H1 (cell line): ENCODE measurements at regions not wholly inside any gene's neighbourhood (a gene's known extent, or its start where the extent isn't known, plus 50 kb on each side); places are given as distances from the start of the nearest gene placed in this dataset.

Source experiments
- CTCF ChIA-PET: fragments of 300-600 bp; sonication (Branson Sonifier 250); formaldehyde crosslinking; loops from one replicate; lab custom pipeline; 2021; ENCODE audit not compliant: partially characterized antibody; lab: Charles Lee
- POLR2A ChIA-PET: fragments of 300-600 bp; sonication (Branson Sonifier 250); formaldehyde crosslinking; loops from one replicate; lab custom pipeline; 2021; ENCODE audit warnings: inconsistent platforms; ENCODE audit not compliant: partially characterized antibody; lab: Charles Lee
- DNase-seq, 2 experiments: peaks; one replicate each; pipeline versions ENCODE4 v3.0.0 to v3.0.0-alpha.2; 2010 to 2022; ENCODE audit warnings: low spot score in 2 of 2, low read depth in 1 of 2, mixed read lengths in 1 of 2
- FAIRE-seq: peaks from 2 replicates; lab custom pipeline; 2011; peaks lifted over from hg19 to GRCh38; lab: Jason Lieb, UNC
- H2AFZ ChIP-seq: 2 replicates; pipeline ENCODE4 v1.8.1; 2012; ENCODE audit warnings: low read length, inconsistent platforms
- H2AK5ac ChIP-seq: 2 replicates; pipeline ENCODE4 v1.6.1; 2013; ENCODE audit warnings: low read depth, low read length
- H2BK120ac ChIP-seq: replicated peaks from 2 replicates; pipeline ENCODE3; 2013; ENCODE audit warnings: low read depth, low read length, inconsistent platforms
- H2BK12ac ChIP-seq: 2 replicates; pipeline ENCODE4 v1.6.1; 2013; ENCODE audit warnings: low read depth, low read length
- H2BK15ac ChIP-seq: 2 replicates; pipeline ENCODE4 v1.6.1; 2013; ENCODE audit warnings: low read length
- H2BK20ac ChIP-seq: 2 replicates; pipeline ENCODE4 v1.6.1; 2013; ENCODE audit warnings: low read length
- H2BK5ac ChIP-seq: 2 replicates; pipeline ENCODE4 v1.6.1; 2013; ENCODE audit warnings: low read depth, low read length
- H3K14ac ChIP-seq: 2 replicates; pipeline ENCODE4 v1.6.1; 2013; ENCODE audit warnings: inconsistent platforms; ENCODE audit not compliant: insufficient read length
- H3K18ac ChIP-seq: 2 replicates; pipeline ENCODE4 v1.6.1; 2013; ENCODE audit warnings: low read length; ENCODE audit errors: extremely low read depth
- H3K23ac ChIP-seq: 2 replicates; pipeline ENCODE4 v1.6.1; 2013; ENCODE audit warnings: inconsistent platforms; ENCODE audit not compliant: insufficient read length
- H3K23me2 ChIP-seq: 2 replicates; pipeline ENCODE4 v1.6.1; 2013; ENCODE audit warnings: low read depth, low read length
- H3K27ac ChIP-seq: 2 replicates; pipeline ENCODE4 v1.6.1; 2011; ENCODE audit warnings: low read depth, low read length, inconsistent platforms
- H3K27me3 ChIP-seq, 4 experiments: replicated peaks in 1 of 4; 1 replicate in 1 of 4; 2 replicates in 3 of 4; pipeline versions ENCODE4 v1.6.1 to v1.8.1; 2011 to 2013; ENCODE audit warnings: low read length in 3 of 4, mild to moderate bottlenecking in 3 of 4, inconsistent platforms in 2 of 4, mixed read lengths in 2 of 4, moderate library complexity in 1 of 4; ENCODE audit not compliant: control insufficient read depth in 3 of 4, insufficient read depth in 3 of 4; ENCODE audit errors: extremely low read depth in 1 of 4
- H3K36me3 ChIP-seq, 4 experiments: 2 replicates each; pipeline versions ENCODE4 v1.6.1 to v1.8.1; 2011 to 2013; ENCODE audit warnings: mild to moderate bottlenecking in 4 of 4, low read length in 3 of 4, moderate library complexity in 2 of 4, control low read depth in 1 of 4, inconsistent platforms in 1 of 4; ENCODE audit not compliant: insufficient read depth in 4 of 4, control insufficient read depth in 2 of 4
- H3K4ac ChIP-seq: replicated peaks from 2 replicates; pipeline ENCODE3; 2013; ENCODE audit warnings: low read length, low read depth, mixed read lengths, inconsistent platforms; ENCODE audit not compliant: insufficient read length
- H3K4me1 ChIP-seq, 4 experiments: replicated peaks in 1 of 4; 1 replicate in 1 of 4; 2 replicates in 3 of 4; pipeline versions ENCODE4 v1.6.1 to v1.8.1; 2011 to 2013; ENCODE audit warnings: low read length in 3 of 4, inconsistent platforms in 2 of 4, mixed read lengths in 1 of 4; ENCODE audit not compliant: insufficient read depth in 4 of 4, control insufficient read depth in 3 of 4
- H3K4me2 ChIP-seq, 2 experiments: 2 replicates each; pipeline versions ENCODE4 v1.6.1 to v1.8.1; 2011 to 2013; ENCODE audit warnings: low read depth in 2 of 2, low read length in 2 of 2, control low read depth in 1 of 2, inconsistent platforms in 1 of 2, mild to moderate bottlenecking in 1 of 2; ENCODE audit not compliant: insufficient read depth in 1 of 2
- H3K4me3 ChIP-seq, 4 experiments: fragments of 200-600, 300-600 bp in 1 of 4; sonication (generic), shearing (Covaris generic), sonication (Bioruptor Twin) in 1 of 4; 2 replicates each; pipeline versions ENCODE4 v1.5.1 to v1.8.1; 2011 to 2016; ENCODE audit warnings: low read length in 4 of 4, low read depth in 3 of 4, control low read depth in 2 of 4, inconsistent platforms in 2 of 4, mild to moderate bottlenecking in 2 of 4, mixed read lengths in 1 of 4, moderate library complexity in 1 of 4; ENCODE audit not compliant: insufficient read depth in 2 of 4; ENCODE audit errors: extremely low read depth in 1 of 4
- H3K56ac ChIP-seq: replicated peaks from 2 replicates; pipeline ENCODE3; 2013; ENCODE audit warnings: low read depth, mild to moderate bottlenecking, mixed read lengths, low read length, inconsistent platforms; ENCODE audit not compliant: insufficient read length
- H3K79me1 ChIP-seq: 2 replicates; pipeline ENCODE4 v1.6.1; 2013; ENCODE audit warnings: low read depth, low read length, control low read depth
- H3K79me2 ChIP-seq, 2 experiments: 2 replicates each; pipeline versions ENCODE4 v1.6.1 to v1.8.1; 2012 to 2013; ENCODE audit warnings: low read length in 2 of 2, mild to moderate bottlenecking in 2 of 2, inconsistent platforms in 1 of 2; ENCODE audit not compliant: insufficient read depth in 2 of 2, control insufficient read depth in 1 of 2
- H3K9ac ChIP-seq, 4 experiments: replicated peaks in 1 of 4; 1 replicate in 1 of 4; 2 replicates in 3 of 4; pipeline versions ENCODE4 v1.6.1 to v1.8.1; 2011 to 2013; ENCODE audit warnings: low read depth in 3 of 4, low read length in 3 of 4, control low read depth in 2 of 4, mild to moderate bottlenecking in 2 of 4, moderate library complexity in 2 of 4, inconsistent platforms in 1 of 4; ENCODE audit errors: extremely low read depth in 1 of 4
- H3K9me3 ChIP-seq, 2 experiments: 2 replicates each; pipeline versions ENCODE4 v1.6.1 to v1.8.1; 2012 to 2013; ENCODE audit warnings: mild to moderate bottlenecking in 2 of 2, moderate library complexity in 2 of 2, control low read depth in 1 of 2, inconsistent platforms in 1 of 2, low read depth in 1 of 2, low read length in 1 of 2, mixed read lengths in 1 of 2; ENCODE audit not compliant: insufficient read depth in 2 of 2
- H4K20me1 ChIP-seq, 2 experiments: replicated peaks in 1 of 2; 2 replicates each; pipeline versions ENCODE3 to v1.8.1; 2011 to 2013; ENCODE audit warnings: inconsistent platforms in 2 of 2, low read length in 2 of 2, mild to moderate bottlenecking in 1 of 2; ENCODE audit not compliant: insufficient read depth in 2 of 2, control insufficient read depth in 1 of 2
- H4K5ac ChIP-seq: 2 replicates; pipeline ENCODE4 v1.6.1; 2013; ENCODE audit warnings: low read length, low read depth, mixed read lengths, inconsistent platforms; ENCODE audit not compliant: insufficient read length
- H4K8ac ChIP-seq: 2 replicates; pipeline ENCODE4 v1.8.0; 2013; ENCODE audit warnings: mild to moderate bottlenecking, moderate library complexity, low read length, inconsistent platforms; ENCODE audit not compliant: insufficient read depth; ENCODE audit errors: extremely low read depth
- H4K91ac ChIP-seq: replicated peaks from 2 replicates; pipeline ENCODE3; 2013; ENCODE audit warnings: low read length, mixed read lengths, inconsistent platforms; ENCODE audit not compliant: insufficient read length
- BRCA1 ChIP-seq: IDR thresholded peaks from 2 replicates; pipeline ENCODE4 v1.6.1; 2012; ENCODE audit warnings: low read depth, low read length, improper control_type of control experiment
- FOSL1 ChIP-seq: IDR thresholded peaks from 2 replicates; pipeline ENCODE4 v1.6.1; 2011; ENCODE audit warnings: mild to moderate bottlenecking, low read depth, low read length, moderate library complexity; ENCODE audit not compliant: insufficient read depth
- GABPA ChIP-seq: IDR thresholded peaks from 2 replicates; pipeline ENCODE4 v1.6.1; 2011; ENCODE audit warnings: mild to moderate bottlenecking, low read length, moderate library complexity, borderline replicate concordance; ENCODE audit not compliant: insufficient read depth
- RAD21 ChIP-seq, 2 experiments: IDR thresholded peaks in 1 of 2; conservative IDR thresholded peaks in 1 of 2; 2 replicates each; pipeline ENCODE4 v1.6.1; 2011; ENCODE audit warnings: low read depth in 2 of 2, low read length in 2 of 2, improper control_type of control experiment in 1 of 2, inconsistent platforms in 1 of 2, mild to moderate bottlenecking in 1 of 2, moderate library complexity in 1 of 2
- SAP30 ChIP-seq: fragments of 300-600 bp; sonication (generic); IDR thresholded peaks from 2 replicates; pipeline ENCODE4 v1.7.1; 2012; ENCODE audit warnings: low read length, moderate library complexity, mild to moderate bottlenecking, inconsistent platforms; ENCODE audit not compliant: insufficient read depth, insufficient replicate concordance
- TEAD4 ChIP-seq: IDR thresholded peaks from 2 replicates; pipeline ENCODE4 v1.6.1; 2012; ENCODE audit warnings: low read depth, low read length, inconsistent platforms, mixed read lengths
- WGBS, 2 experiments: shearing (Covaris generic) in 1 of 2; methylation state at CpG; one replicate each; pipeline versions ENCODE4 v1.1.6 to v1.1.7; 2013 to 2015; ENCODE audit warnings: low lambda C conversion rate in 2 of 2, mixed read lengths in 2 of 2, inconsistent platforms in 1 of 2, low coverage in 1 of 2, missing lambda C conversion rate in 1 of 2; ENCODE audit not compliant: insufficient replicate concordance in 2 of 2, insufficient coverage in 1 of 2, insufficient read length in 1 of 2; ENCODE audit errors: extremely low coverage in 1 of 2, missing lambda C conversion rate in 1 of 2; 5-methylcytosine and 5-hydroxymethylcytosine counted together

GRCh38 chr10:6756716-6757115 is 176.6 kb upstream of the PRKCQ start:
- no peak overlapping the region for H2AFZ ChIP-seq

More at GRCh38 chr10:6756716-6757115, 176.6 kb upstream of the PRKCQ start:
- peaks cover 0 to 1% (median 0%) of the 10 kb centered on the region in 4 experiments; a peak in 1 of 7 replicates for H3K27me3 ChIP-seq
- no peaks in the 10 kb centered on the region for H3K79me2 ChIP-seq
- no peak overlapping the region for H2BK15ac ChIP-seq
- no peak overlapping the region for H4K8ac ChIP-seq
- FAIRE-seq (no peak), DNase-seq (no peak)
- H3K23ac ChIP-seq = no peak overlapping the region
- no peak overlapping the region for H4K91ac ChIP-seq
- no peak overlapping the region for H2BK120ac ChIP-seq
- ChIA-PET CTCF (interaction anchor here (0.7 kb wide), 1 partner anchor 9 kb away, joined by 3 read pairs; no protein-coding TSS in a partner anchor), POLR2A (interaction anchor here (0.7 kb wide), 1 partner anchor 12 kb away, joined by 3 read pairs; no protein-coding TSS in a partner anchor)
- no peak for TF ChIP-seq GABPA
- no peak for TF ChIP-seq SAP30
- no peak for TF ChIP-seq RAD21 (IDR thresholded peaks at IDR 0.05 in 1 of 2, conservative IDR thresholded peaks at IDR 0.05 in 1 of 2; ENCODE audit: low read depth in 2 of 2, low read length in 2 of 2)
- no peak for TF ChIP-seq TEAD4
- no peak for TF ChIP-seq BRCA1
- no peak for TF ChIP-seq FOSL1
- H3K14ac ChIP-seq = no peak overlapping the region
- H3K18ac ChIP-seq = no peak overlapping the region
- no peak overlapping the region for H4K5ac ChIP-seq
- H3K9me3 ChIP-seq = peaks cover 4 to 5% of the 10 kb centered on the region in 2 experiments; a peak in 3 of 4 replicates
- H3K79me1 ChIP-seq = no peaks in the 10 kb centered on the region
- H3K4me3 ChIP-seq = no peak overlapping the region
- no peak overlapping the region for H3K27ac ChIP-seq
- WGBS, 2 experiments = 93% methylated on average over 2 of the region's 2 CpGs; no CpG with 5 or more reads in 1 of the 2 experiments
- no peaks in the 10 kb centered on the region; a peak in 1 of 8 replicates for H3K36me3 ChIP-seq
- H4K20me1 ChIP-seq = no peaks in the 10 kb centered on the region
- no peak overlapping the region for H2BK5ac ChIP-seq
- no peak overlapping the region for H3K4me2 ChIP-seq
- H3K9ac ChIP-seq = no peak overlapping the region
- no peak overlapping the region for H2BK20ac ChIP-seq
- no peak overlapping the region for H2BK12ac ChIP-seq
- no peak overlapping the region for H2AK5ac ChIP-seq
- H3K4me1 ChIP-seq = peaks cover 0 to 18% (median 9%) of the 10 kb centered on the region in 4 experiments; a peak in 6 of 7 replicates
- no peaks in the 10 kb centered on the region; the same call in 1 of the 2 replicates for H3K23me2 ChIP-seq
- no peak overlapping the region for H3K4ac ChIP-seq
- H3K56ac ChIP-seq = no peak overlapping the region
